ENCODE measurements at regions not wholly inside any gene's neighbourhood (a gene's known extent, or its start where the extent isn't known, plus 50 kb on each side); places are given as distances from the start of the nearest gene placed in this dataset.
"Not testable (repeated sequence)": the region's sequence is repeated elsewhere in the genome, so short reads cannot be mapped to it uniquely, and the experiment has no call there.

GRCh38 chr6:134764741-134765140 is 185.2 kb downstream of the ALDH8A1 start:
- no peaks in the 10 kb centered on the region for H3K36me3 ChIP-seq (ENCODE audit: control insufficient read depth, insufficient read depth, low read length)
- H3K9ac ChIP-seq (ENCODE audit: low read length) = no peak overlapping the region
- no peaks in the 10 kb centered on the region for H3K9me3 ChIP-seq (ENCODE audit: control insufficient read depth, low read length)
- H3K4me3 ChIP-seq (ENCODE audit: low read length) = no peak overlapping the region
- H3K4me1 ChIP-seq (ENCODE audit: control insufficient read depth, insufficient read depth, low read length) = no peaks in the 10 kb centered on the region
- H3K27me3 ChIP-seq (ENCODE audit: control insufficient read depth, insufficient read depth, low read length) = no peaks in the 10 kb centered on the region

- not testable (repeated sequence) for H3K9me3 ChIP-seq (ENCODE audit: control insufficient read depth, low read length); H3K36me3 ChIP-seq (ENCODE audit: control insufficient read depth, insufficient read depth, low read length); H3K9ac ChIP-seq (ENCODE audit: low read length); H3K4me3 ChIP-seq (ENCODE audit: low read length); H3K4me1 ChIP-seq (ENCODE audit: control insufficient read depth, insufficient read depth, low read length); H3K27me3 ChIP-seq (ENCODE audit: control insufficient read depth, insufficient read depth, low read length)
Observed at GRCh38 chr6:134763575-134763974, 186.3 kb downstream of the ALDH8A1 start.

- Histone ChIP-seq H3K36me3 (ENCODE audit: control insufficient read depth, insufficient read depth, low read length) (no peaks in the 10 kb centered on the region), H3K9me3 (ENCODE audit: control insufficient read depth, low read length) (no peaks in the 10 kb centered on the region), H3K9ac (ENCODE audit: low read length) (no peak overlapping the region), H3K4me1 (ENCODE audit: control insufficient read depth, insufficient read depth, low read length) (peaks cover 11% of the 10 kb centered on the region), H3K27me3 (ENCODE audit: control insufficient read depth, insufficient read depth, low read length) (no peaks in the 10 kb centered on the region), H3K4me3 (ENCODE audit: low read length) (no peak overlapping the region)
Observed at GRCh38 chr6:134758621-134759020, 191.3 kb downstream of the ALDH8A1 start.

GRCh38 chr6:134757911-134758361 is 192.0 kb downstream of the ALDH8A1 start:
- peaks cover 11% of the 10 kb centered on the region for H3K4me1 ChIP-seq (ENCODE audit: control insufficient read depth, insufficient read depth, low read length)
- no peak overlapping the region for H3K4me3 ChIP-seq (ENCODE audit: low read length)
- H3K36me3 ChIP-seq (ENCODE audit: control insufficient read depth, insufficient read depth, low read length) = no peaks in the 10 kb centered on the region
- no peaks in the 10 kb centered on the region for H3K27me3 ChIP-seq (ENCODE audit: control insufficient read depth, insufficient read depth, low read length)
- no peak overlapping the region for H3K9ac ChIP-seq (ENCODE audit: low read length)
- no peaks in the 10 kb centered on the region for H3K9me3 ChIP-seq (ENCODE audit: control insufficient read depth, low read length)

GRCh38 chr6:134756374-134757025 is 193.4 kb downstream of the ALDH8A1 start:
- Histone ChIP-seq H3K27me3 (ENCODE audit: control insufficient read depth, insufficient read depth, low read length) (no peaks in the 10 kb centered on the region), H3K4me1 (ENCODE audit: control insufficient read depth, insufficient read depth, low read length) (peaks cover 11% of the 10 kb centered on the region), H3K9ac (ENCODE audit: low read length) (no peak overlapping the region), H3K4me3 (ENCODE audit: low read length) (no peak overlapping the region), H3K36me3 (ENCODE audit: control insufficient read depth, insufficient read depth, low read length) (no peaks in the 10 kb centered on the region), H3K9me3 (ENCODE audit: control insufficient read depth, low read length) (no peaks in the 10 kb centered on the region)

- H3K9ac ChIP-seq (ENCODE audit: low read length) = no peak overlapping the region
- no peaks in the 10 kb centered on the region for H3K36me3 ChIP-seq (ENCODE audit: control insufficient read depth, insufficient read depth, low read length)
- H3K4me1 ChIP-seq (ENCODE audit: control insufficient read depth, insufficient read depth, low read length) = peaks cover 11% of the 10 kb centered on the region
- no peak overlapping the region for H3K4me3 ChIP-seq (ENCODE audit: low read length)
- H3K9me3 ChIP-seq (ENCODE audit: control insufficient read depth, low read length) = no peaks in the 10 kb centered on the region
- H3K27me3 ChIP-seq (ENCODE audit: control insufficient read depth, insufficient read depth, low read length) = no peaks in the 10 kb centered on the region
Observed at GRCh38 chr6:134754013-134754690, 195.7 kb downstream of the ALDH8A1 start.

- no peaks in the 10 kb centered on the region for H3K9me3 ChIP-seq (ENCODE audit: control insufficient read depth, low read length)
- H3K36me3 ChIP-seq (ENCODE audit: control insufficient read depth, insufficient read depth, low read length) = no peaks in the 10 kb centered on the region
- H3K9ac ChIP-seq (ENCODE audit: low read length) = no peak overlapping the region
- peaks cover 4% of the 10 kb centered on the region for H3K4me1 ChIP-seq (ENCODE audit: control insufficient read depth, insufficient read depth, low read length)
- no peak overlapping the region for H3K4me3 ChIP-seq (ENCODE audit: low read length)
- H3K27me3 ChIP-seq (ENCODE audit: control insufficient read depth, insufficient read depth, low read length) = no peaks in the 10 kb centered on the region
Observed at GRCh38 chr6:134753001-134753400, 196.9 kb downstream of the ALDH8A1 start.

GRCh38 chr6:134752445-134752844 is 197.5 kb downstream of the ALDH8A1 start:
- H3K36me3 ChIP-seq (ENCODE audit: control insufficient read depth, insufficient read depth, low read length) = no peaks in the 10 kb centered on the region
- no peaks in the 10 kb centered on the region for H3K9me3 ChIP-seq (ENCODE audit: control insufficient read depth, low read length)
- H3K4me1 ChIP-seq (ENCODE audit: control insufficient read depth, insufficient read depth, low read length) = no peaks in the 10 kb centered on the region
- no peak overlapping the region for H3K4me3 ChIP-seq (ENCODE audit: low read length)
- no peaks in the 10 kb centered on the region for H3K27me3 ChIP-seq (ENCODE audit: control insufficient read depth, insufficient read depth, low read length)
- no peak overlapping the region for H3K9ac ChIP-seq (ENCODE audit: low read length)

- no peaks in the 10 kb centered on the region for H3K9me3 ChIP-seq (ENCODE audit: control insufficient read depth, low read length)
- no peak overlapping the region for H3K9ac ChIP-seq (ENCODE audit: low read length)
- no peaks in the 10 kb centered on the region for H3K36me3 ChIP-seq (ENCODE audit: control insufficient read depth, insufficient read depth, low read length)
- H3K4me3 ChIP-seq (ENCODE audit: low read length) = no peak overlapping the region
- H3K27me3 ChIP-seq (ENCODE audit: control insufficient read depth, insufficient read depth, low read length) = no peaks in the 10 kb centered on the region
- H3K4me1 ChIP-seq (ENCODE audit: control insufficient read depth, insufficient read depth, low read length) = no peaks in the 10 kb centered on the region
Observed at GRCh38 chr6:134750669-134751068, 199.2 kb downstream of the ALDH8A1 start.

GRCh38 chr6:134748484-134748883 is 201.4 kb downstream of the ALDH8A1 start:
- Histone ChIP-seq H3K36me3 (ENCODE audit: control insufficient read depth, insufficient read depth, low read length) (no peaks in the 10 kb centered on the region), H3K27me3 (ENCODE audit: control insufficient read depth, insufficient read depth, low read length) (no peaks in the 10 kb centered on the region), H3K9me3 (ENCODE audit: control insufficient read depth, low read length) (no peaks in the 10 kb centered on the region), H3K4me3 (ENCODE audit: low read length) (no peak overlapping the region), H3K9ac (ENCODE audit: low read length) (no peak overlapping the region), H3K4me1 (ENCODE audit: control insufficient read depth, insufficient read depth, low read length) (no peaks in the 10 kb centered on the region)

GRCh38 chr6:134747197-134747596 is 202.7 kb downstream of the ALDH8A1 start:
- not testable (repeated sequence) for H3K4me3 ChIP-seq (ENCODE audit: low read length); H3K4me1 ChIP-seq (ENCODE audit: control insufficient read depth, insufficient read depth, low read length); H3K36me3 ChIP-seq (ENCODE audit: control insufficient read depth, insufficient read depth, low read length); H3K27me3 ChIP-seq (ENCODE audit: control insufficient read depth, insufficient read depth, low read length); H3K9ac ChIP-seq (ENCODE audit: low read length); H3K9me3 ChIP-seq (ENCODE audit: control insufficient read depth, low read length)

- H3K36me3 ChIP-seq (ENCODE audit: control insufficient read depth, insufficient read depth, low read length) = no peaks in the 10 kb centered on the region
- no peaks in the 10 kb centered on the region for H3K9me3 ChIP-seq (ENCODE audit: control insufficient read depth, low read length)
- H3K9ac ChIP-seq (ENCODE audit: low read length) = no peak overlapping the region
- no peaks in the 10 kb centered on the region for H3K4me1 ChIP-seq (ENCODE audit: control insufficient read depth, insufficient read depth, low read length)
- no peak overlapping the region for H3K4me3 ChIP-seq (ENCODE audit: low read length)
- no peaks in the 10 kb centered on the region for H3K27me3 ChIP-seq (ENCODE audit: control insufficient read depth, insufficient read depth, low read length)
Observed at GRCh38 chr6:134746140-134746539, 203.8 kb downstream of the ALDH8A1 start.
